ENCODE measurements at regions not wholly inside any gene's neighbourhood (a gene's known extent, or its start where the extent isn't known, plus 50 kb on each side); places are given as distances from the start of the nearest gene placed in this dataset.

DNA sequence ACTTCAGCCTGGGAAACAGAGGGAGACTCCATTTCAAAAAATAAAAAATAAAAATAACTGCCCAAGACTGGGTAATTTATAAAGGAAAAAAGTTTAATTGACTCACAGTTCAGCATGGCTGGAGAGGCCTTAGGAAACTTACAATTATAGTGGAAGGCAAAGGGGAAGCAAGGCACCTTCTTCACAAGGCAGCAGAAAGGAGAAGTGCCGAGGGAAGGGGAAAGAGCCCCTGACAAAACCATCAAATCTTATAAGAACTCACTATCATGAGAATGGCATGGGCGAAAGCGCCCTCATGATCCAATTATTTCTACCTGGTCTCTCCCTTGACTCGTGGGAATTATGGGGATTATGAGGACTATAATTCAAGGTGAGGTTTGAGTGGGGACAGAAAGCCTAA is 95.5 kb upstream of the LGSN start:
- H3K27me3 ChIP-seq (ENCODE audit: control insufficient read depth, insufficient read depth, low read length) = no peaks in the 10 kb centered on the region
- H3K9me3 ChIP-seq (ENCODE audit: control insufficient read depth, insufficient read depth, low read depth, low read length) = no peaks in the 10 kb centered on the region
- no peak for DNase-seq (ENCODE audit: low read depth in 2 of 2)
- no peak overlapping the region for H3K9ac ChIP-seq (ENCODE audit: insufficient read depth, low read length)
- no peaks in the 10 kb centered on the region for H3K79me2 ChIP-seq (ENCODE audit: control insufficient read depth, insufficient read depth, low read length)
- H3K27ac ChIP-seq (ENCODE audit: insufficient read depth, low read length) = no peak overlapping the region
- H4K20me1 ChIP-seq (ENCODE audit: control insufficient read depth, extremely low read depth, insufficient read depth, low read length) = no peaks in the 10 kb centered on the region
- H2AFZ ChIP-seq (ENCODE audit: low read length) = no peak overlapping the region
- H3K4me2 ChIP-seq (ENCODE audit: extremely low read depth, insufficient read depth, low read length) = no peak overlapping the region
- H3K4me1 ChIP-seq (ENCODE audit: control insufficient read depth, extremely low read depth, insufficient read depth, low read length) = no peaks in the 10 kb centered on the region
- H3K4me3 ChIP-seq (replicated peaks in 1 of 4; ENCODE audit: control extremely low read depth in 1 of 4, insufficient read depth in 1 of 4, low read depth in 3 of 4, low read length in 4 of 4) = no peak overlapping the region
- TF ChIP-seq, protein P1, sequence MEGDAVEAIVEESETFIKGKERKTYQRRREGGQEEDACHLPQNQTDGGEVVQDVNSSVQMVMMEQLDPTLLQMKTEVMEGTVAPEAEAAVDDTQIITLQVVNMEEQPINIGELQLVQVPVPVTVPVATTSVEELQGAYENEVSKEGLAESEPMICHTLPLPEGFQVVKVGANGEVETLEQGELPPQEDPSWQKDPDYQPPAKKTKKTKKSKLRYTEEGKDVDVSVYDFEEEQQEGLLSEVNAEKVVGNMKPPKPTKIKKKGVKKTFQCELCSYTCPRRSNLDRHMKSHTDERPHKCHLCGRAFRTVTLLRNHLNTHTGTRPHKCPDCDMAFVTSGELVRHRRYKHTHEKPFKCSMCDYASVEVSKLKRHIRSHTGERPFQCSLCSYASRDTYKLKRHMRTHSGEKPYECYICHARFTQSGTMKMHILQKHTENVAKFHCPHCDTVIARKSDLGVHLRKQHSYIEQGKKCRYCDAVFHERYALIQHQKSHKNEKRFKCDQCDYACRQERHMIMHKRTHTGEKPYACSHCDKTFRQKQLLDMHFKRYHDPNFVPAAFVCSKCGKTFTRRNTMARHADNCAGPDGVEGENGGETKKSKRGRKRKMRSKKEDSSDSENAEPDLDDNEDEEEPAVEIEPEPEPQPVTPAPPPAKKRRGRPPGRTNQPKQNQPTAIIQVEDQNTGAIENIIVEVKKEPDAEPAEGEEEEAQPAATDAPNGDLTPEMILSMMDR (conservative IDR thresholded peaks at IDR 0.05 in 1 of 2, IDR thresholded peaks at IDR 0.05 in 1 of 2; ENCODE audit: low read depth in 1 of 2, low read length in 2 of 2) = no peak
- TF ChIP-seq EZH2 (IDR thresholded peaks at IDR 0.05; ENCODE audit: low read length, missing control alignments) = no peak
- H3K36me3 ChIP-seq (ENCODE audit: control insufficient read depth, insufficient read depth, low read length) = no peaks in the 10 kb centered on the region

DNA sequence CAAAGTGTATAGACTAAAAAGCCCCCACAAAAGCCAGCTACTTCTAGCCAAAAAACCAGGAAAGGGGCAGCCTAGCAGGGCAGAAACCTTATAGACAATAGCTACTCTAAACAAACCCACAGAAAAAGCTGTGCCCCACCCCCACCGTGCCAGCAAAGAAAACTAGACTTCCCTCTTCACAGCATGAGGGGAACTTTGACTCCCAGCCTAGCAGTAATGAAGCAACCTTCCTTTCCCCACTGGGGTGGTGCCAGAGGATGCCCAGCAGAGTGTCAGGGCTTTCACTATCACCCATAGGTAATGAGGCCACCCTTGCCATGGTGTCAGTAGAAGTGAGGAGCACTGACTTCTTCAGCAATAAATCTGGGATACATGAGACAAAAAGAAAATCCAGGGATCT is 99.0 kb upstream of the LGSN start:
- Histone ChIP-seq H3K4me2 (ENCODE audit: extremely low read depth, insufficient read depth, low read length) (no peak overlapping the region), H2AFZ (ENCODE audit: low read length) (no peak overlapping the region), H4K20me1 (ENCODE audit: control insufficient read depth, extremely low read depth, insufficient read depth, low read length) (no peaks in the 10 kb centered on the region), H3K36me3 (ENCODE audit: control insufficient read depth, insufficient read depth, low read length) (no peaks in the 10 kb centered on the region), H3K4me3 (replicated peaks in 1 of 4; ENCODE audit: control extremely low read depth in 1 of 4, insufficient read depth in 1 of 4, low read depth in 3 of 4, low read length in 4 of 4) (no peak overlapping the region), H3K9me3 (ENCODE audit: control insufficient read depth, insufficient read depth, low read depth, low read length) (no peaks in the 10 kb centered on the region), H3K27me3 (ENCODE audit: control insufficient read depth, insufficient read depth, low read length) (no peaks in the 10 kb centered on the region), H3K9ac (ENCODE audit: insufficient read depth, low read length) (no peak overlapping the region), H3K79me2 (ENCODE audit: control insufficient read depth, insufficient read depth, low read length) (no peaks in the 10 kb centered on the region), H3K27ac (ENCODE audit: insufficient read depth, low read length) (no peak overlapping the region), H3K4me1 (ENCODE audit: control insufficient read depth, extremely low read depth, insufficient read depth, low read length) (no peaks in the 10 kb centered on the region)
- TF ChIP-seq, protein P1 (conservative IDR thresholded peaks at IDR 0.05 in 1 of 2, IDR thresholded peaks at IDR 0.05 in 1 of 2; ENCODE audit: low read depth in 1 of 2, low read length in 2 of 2) = no peak
- no peak for TF ChIP-seq EZH2 (IDR thresholded peaks at IDR 0.05; ENCODE audit: low read length, missing control alignments)
- no peak for DNase-seq (ENCODE audit: low read depth in 2 of 2)

DNA sequence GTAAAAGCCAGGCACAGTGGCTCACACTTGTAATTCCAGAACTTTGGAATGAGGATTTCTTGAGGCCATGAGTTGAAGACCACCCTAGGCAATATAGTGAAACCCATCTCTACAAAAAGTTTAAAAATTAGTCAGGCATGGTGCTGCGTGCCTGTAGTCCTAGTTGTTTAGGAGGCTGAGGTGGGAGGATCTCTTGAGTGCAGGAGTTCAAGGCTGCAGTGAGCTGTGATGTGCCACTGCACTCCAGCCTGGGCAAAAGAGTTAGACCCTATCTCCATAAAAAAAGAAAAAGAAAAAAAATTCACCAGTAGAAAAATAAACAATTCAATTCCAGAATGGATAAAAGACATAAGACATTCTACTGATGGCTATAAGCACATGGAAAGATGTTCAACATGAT is 104.9 kb upstream of the LGSN start:
- Histone ChIP-seq H2AFZ (ENCODE audit: low read length) (no peak overlapping the region), H3K9me3 (ENCODE audit: control insufficient read depth, insufficient read depth, low read depth, low read length) (no peaks in the 10 kb centered on the region), H3K4me2 (ENCODE audit: extremely low read depth, insufficient read depth, low read length) (no peak overlapping the region), H4K20me1 (ENCODE audit: control insufficient read depth, extremely low read depth, insufficient read depth, low read length) (no peaks in the 10 kb centered on the region), H3K4me3 (replicated peaks in 1 of 4; ENCODE audit: control extremely low read depth in 1 of 4, insufficient read depth in 1 of 4, low read depth in 3 of 4, low read length in 4 of 4) (no peak overlapping the region), H3K27ac (ENCODE audit: insufficient read depth, low read length) (no peak overlapping the region), H3K9ac (ENCODE audit: insufficient read depth, low read length) (no peak overlapping the region), H3K27me3 (ENCODE audit: control insufficient read depth, insufficient read depth, low read length) (no peaks in the 10 kb centered on the region), H3K79me2 (ENCODE audit: control insufficient read depth, insufficient read depth, low read length) (no peaks in the 10 kb centered on the region), H3K36me3 (ENCODE audit: control insufficient read depth, insufficient read depth, low read length) (no peaks in the 10 kb centered on the region), H3K4me1 (ENCODE audit: control insufficient read depth, extremely low read depth, insufficient read depth, low read length) (no peaks in the 10 kb centered on the region)
- DNase-seq (ENCODE audit: low read depth in 2 of 2) = no peak
- TF ChIP-seq, protein P1 (conservative IDR thresholded peaks at IDR 0.05 in 1 of 2, IDR thresholded peaks at IDR 0.05 in 1 of 2; ENCODE audit: low read depth in 1 of 2, low read length in 2 of 2) = no peak
- TF ChIP-seq EZH2 (IDR thresholded peaks at IDR 0.05; ENCODE audit: low read length, missing control alignments) = no peak
